GM13976 (cell line): ENCODE measurements at regions not wholly inside any gene's neighbourhood (a gene's known extent, or its start where the extent isn't known, plus 50 kb on each side); places are given as distances from the start of the nearest gene placed in this dataset.
"Not testable (repeated sequence)": the region's sequence is repeated elsewhere in the genome, so short reads cannot be mapped to it uniquely, and the experiment has no call there.

Experiments used
- DNase-seq: peaks from one replicate; pipeline ENCODE4 v3.0.0; 2012; ENCODE audit warnings: low spot score
- CTCF ChIP-seq: IDR thresholded peaks from 2 replicates; pipeline ENCODE4 v1.5.1; 2012; ENCODE audit warnings: borderline replicate concordance, mild to moderate bottlenecking; ENCODE audit not compliant: insufficient read depth; ENCODE audit errors: extremely low read depth, missing control alignments, control extremely low read depth
- in situ Hi-C: fragments of 300-500 bp; cut with MboI; formaldehyde crosslinking; loops from one replicate; pipeline ENCODE4 v1.12.0; 2022; ENCODE audit warnings: low sequenced_read_pairs, mixed read lengths, inconsistent platforms; ENCODE audit not compliant: unreplicated experiment

GRCh38 chr10:23927576-23928325 lies 281.2 kb upstream of the KIAA1217 start:
- no peak for TF ChIP-seq CTCF
- in situ Hi-C loops: no loop called here
- no peak for DNase-seq

GRCh38 chr10:23934023-23934422 lies 274.9 kb upstream of the KIAA1217 start:
- in situ Hi-C loops, DNase-seq: not testable (repeated sequence)

- DNase-seq: no peak
- TF ChIP-seq CTCF: no peak
- in situ Hi-C loops: no loop called here
Observed at GRCh38 chr10:23945845-23946244, 263.1 kb upstream of the KIAA1217 start.

GRCh38 chr10:23951841-23952240 lies 257.1 kb upstream of the KIAA1217 start:
- in situ Hi-C loops: no loop called here
- no peak for TF ChIP-seq CTCF
- DNase-seq: no peak

GRCh38 chr10:23955456-23956225 lies 253.3 kb upstream of the KIAA1217 start:
- in situ Hi-C loops: no loop called here
- no peak for TF ChIP-seq CTCF
- no peak for DNase-seq

GRCh38 chr10:23965123-23965522 lies 243.8 kb upstream of the KIAA1217 start:
- in situ Hi-C loops: no loop called here
- no peak for TF ChIP-seq CTCF
- DNase-seq: no peak

- DNase-seq: no peak
- TF ChIP-seq CTCF: no peak
- in situ Hi-C loops: no loop called here
Observed at GRCh38 chr10:23965880-23966279, 243.1 kb upstream of the KIAA1217 start.
